ENCODE measurements at regions not wholly inside any gene's neighbourhood (a gene's known extent, or its start where the extent isn't known, plus 50 kb on each side); places are given as distances from the start of the nearest gene placed in this dataset.

GRCh38 chr1:221172841-221173240, 293.6 kb downstream of the HLX start:
- BruUV-seq (replicated peaks): no TSS peak
- POLR2A ChIA-PET: no interaction called here

GRCh38 chr1:221174330-221174993, 295.2 kb downstream of the HLX start:
- no peak for DNase-seq (ENCODE audit: low spot score)
- Histone ChIP-seq H3K27ac (ENCODE audit: low read depth, low read length, poor library complexity, severe bottlenecking) (no peak overlapping the region), H3K4me3 (ENCODE audit: low read depth, low read length, poor library complexity, severe bottlenecking) (no peak overlapping the region), H2AFZ (ENCODE audit: low read length) (no peak overlapping the region), H3K9me2 (ENCODE audit: insufficient read depth, low read length) (no peaks in the 10 kb centered on the region), H3K4me1 (ENCODE audit: insufficient read depth, low read length, poor library complexity, severe bottlenecking) (no peaks in the 10 kb centered on the region), H4K20me1 (ENCODE audit: insufficient read depth, low read length) (no peaks in the 10 kb centered on the region), H3K4me2 (ENCODE audit: low read length) (no peak overlapping the region), H3K79me2 (ENCODE audit: insufficient read depth, low read depth, low read length) (no peaks in the 10 kb centered on the region), H3K36me3 (ENCODE audit: insufficient read depth, low read length) (no peaks in the 10 kb centered on the region), H3K9me3 (ENCODE audit: low read length) (no peaks in the 10 kb centered on the region)
- CTCF ChIA-PET (ENCODE audit: unreplicated experiment): no interaction called here
- POLR2A ChIA-PET: interaction anchor here (1.0 to 1.3 kb wide), 2 partner anchors 11 to 215 kb away, joined by 3 read pairs; no protein-coding TSS in a partner anchor
- TF ChIP-seq CTCF (conservative IDR thresholded peaks at IDR 0.05; ENCODE audit: low read length) (no peak), EZH2phosphoT487 (IDR thresholded peaks at IDR 0.05; ENCODE audit: borderline replicate concordance, low read depth, low read length) (no peak)
- BruUV-seq (replicated peaks): no TSS peak
- intact Hi-C loops (cut with micrococcal nuclease; ENCODE audit: unreplicated experiment): no loop called here

More at GRCh38 chr1:221172841-221173240, 293.6 kb downstream of the HLX start:
- Histone ChIP-seq H3K79me2 (ENCODE audit: insufficient read depth, low read depth, low read length) (no peaks in the 10 kb centered on the region), H2AFZ (ENCODE audit: low read length) (no peak overlapping the region), H3K4me1 (ENCODE audit: insufficient read depth, low read length, poor library complexity, severe bottlenecking) (no peaks in the 10 kb centered on the region), H3K9me3 (ENCODE audit: low read length) (no peaks in the 10 kb centered on the region), H3K36me3 (ENCODE audit: insufficient read depth, low read length) (no peaks in the 10 kb centered on the region), H3K9me2 (ENCODE audit: insufficient read depth, low read length) (no peaks in the 10 kb centered on the region), H3K4me2 (ENCODE audit: low read length) (no peak overlapping the region), H4K20me1 (ENCODE audit: insufficient read depth, low read length) (no peaks in the 10 kb centered on the region), H3K4me3 (ENCODE audit: low read depth, low read length, poor library complexity, severe bottlenecking) (no peak overlapping the region), H3K27ac (ENCODE audit: low read depth, low read length, poor library complexity, severe bottlenecking) (no peak overlapping the region)
- CTCF ChIA-PET (ENCODE audit: unreplicated experiment): no interaction called here
- no peak for TF ChIP-seq EZH2phosphoT487 (IDR thresholded peaks at IDR 0.05; ENCODE audit: borderline replicate concordance, low read depth, low read length)
- TF ChIP-seq CTCF (conservative IDR thresholded peaks at IDR 0.05; ENCODE audit: low read length): no peak
- DNase-seq (ENCODE audit: low spot score): no peak
- intact Hi-C loops (cut with micrococcal nuclease; ENCODE audit: unreplicated experiment): no loop called here

- H3K79me2 ChIP-seq (ENCODE audit: insufficient read depth, low read depth, low read length): no peaks in the 10 kb centered on the region
- H3K27ac ChIP-seq (ENCODE audit: low read depth, low read length, poor library complexity, severe bottlenecking): no peak overlapping the region
- intact Hi-C loops (cut with micrococcal nuclease; ENCODE audit: unreplicated experiment): no loop called here
- ChIA-PET POLR2A (no interaction called here), CTCF (ENCODE audit: unreplicated experiment) (no interaction called here)
- no peaks in the 10 kb centered on the region for H4K20me1 ChIP-seq (ENCODE audit: insufficient read depth, low read length)
- no TSS peak for BruUV-seq (replicated peaks)
- no peaks in the 10 kb centered on the region for H3K36me3 ChIP-seq (ENCODE audit: insufficient read depth, low read length)
- no peaks in the 10 kb centered on the region for H3K4me1 ChIP-seq (ENCODE audit: insufficient read depth, low read length, poor library complexity, severe bottlenecking)
- no peak overlapping the region for H2AFZ ChIP-seq (ENCODE audit: low read length)
- H3K9me2 ChIP-seq (ENCODE audit: insufficient read depth, low read length): no peaks in the 10 kb centered on the region
- DNase-seq (ENCODE audit: low spot score): no peak
- no peak overlapping the region for H3K4me2 ChIP-seq (ENCODE audit: low read length)
- no peaks in the 10 kb centered on the region for H3K9me3 ChIP-seq (ENCODE audit: low read length)
- no peak overlapping the region for H3K4me3 ChIP-seq (ENCODE audit: low read depth, low read length, poor library complexity, severe bottlenecking)
- TF ChIP-seq EZH2phosphoT487 (IDR thresholded peaks at IDR 0.05; ENCODE audit: borderline replicate concordance, low read depth, low read length) (no peak), CTCF (conservative IDR thresholded peaks at IDR 0.05; ENCODE audit: low read length) (no peak)
These were observed 296.0 kb downstream of the HLX start for GRCh38 chr1:221175249-221175648.
